Stimulated activated CD8-positive, alpha-beta memory T cell treated with anti-CD3 and anti-CD28 coated beads, Interleukin-7, amount 100 ng/mL, for 1 hour (primary cell): ENCODE measurements at regions not wholly inside any gene's neighbourhood (a gene's known extent, or its start where the extent isn't known, plus 50 kb on each side); places are given as distances from the start of the nearest gene placed in this dataset.
"Not testable (repeated sequence)": the region's sequence is repeated elsewhere in the genome, so short reads cannot be mapped to it uniquely, and the experiment has no call there.

Source experiments
- DNase-seq, 2 donors: peaks; one replicate each; pipeline ENCODE4 v3.0.0-alpha.2; 2020; ENCODE audit warnings: low read depth in 2 of 2

GRCh38 chr7:114806590-114807162 lies 115.2 kb upstream of the MDFIC start:
- no peak for DNase-seq

- no peak for DNase-seq
Measured at GRCh38 chr7:114812570-114812969, 109.3 kb upstream of the MDFIC start.

- DNase-seq: no peak
Measured at GRCh38 chr7:114813624-114814023, 108.3 kb upstream of the MDFIC start.

- DNase-seq: not testable (repeated sequence)
Measured at GRCh38 chr7:114817036-114817435, 104.9 kb upstream of the MDFIC start.

GRCh38 chr7:114818501-114818900 lies 103.4 kb upstream of the MDFIC start:
- no peak for DNase-seq

- DNase-seq: no peak
Measured at GRCh38 chr7:114819616-114820362, 102.1 kb upstream of the MDFIC start.

GRCh38 chr7:114821030-114821900 lies 100.6 kb upstream of the MDFIC start:
- no peak for DNase-seq

- DNase-seq: no peak
Measured at GRCh38 chr7:114822131-114822530, 99.8 kb upstream of the MDFIC start.

- no peak for DNase-seq
Measured at GRCh38 chr7:114822844-114823243, 99.0 kb upstream of the MDFIC start.

- DNase-seq: no peak
Measured at GRCh38 chr7:114823290-114823689, 98.6 kb upstream of the MDFIC start.

- DNase-seq: no peak
Measured at GRCh38 chr7:114825423-114825951, 96.4 kb upstream of the MDFIC start.

- DNase-seq: no peak
Measured at GRCh38 chr7:114830952-114831351, 90.9 kb upstream of the MDFIC start.

- DNase-seq: no peak
Measured at GRCh38 chr7:114832906-114833595, 88.8 kb upstream of the MDFIC start.

- no peak for DNase-seq
Measured at GRCh38 chr7:114835303-114835702, 86.6 kb upstream of the MDFIC start.

GRCh38 chr7:114835861-114836260 lies 86.0 kb upstream of the MDFIC start:
- no peak for DNase-seq

GRCh38 chr7:114842551-114843065 lies 79.3 kb upstream of the MDFIC start:
- DNase-seq: no peak

GRCh38 chr7:114843102-114843501 lies 78.8 kb upstream of the MDFIC start:
- DNase-seq: no peak

- DNase-seq: no peak
Measured at GRCh38 chr7:114851406-114852061, 70.4 kb upstream of the MDFIC start.

- no peak for DNase-seq
Measured at GRCh38 chr7:114852293-114852692, 69.6 kb upstream of the MDFIC start.

- no peak for DNase-seq
Measured at GRCh38 chr7:114853189-114853588, 68.7 kb upstream of the MDFIC start.

- no peak for DNase-seq
Measured at GRCh38 chr7:114854369-114854768, 67.5 kb upstream of the MDFIC start.
